ENCODE measurements at regions not wholly inside any gene's neighbourhood (a gene's known extent, or its start where the extent isn't known, plus 50 kb on each side); places are given as distances from the start of the nearest gene placed in this dataset.
A peak's percentile ranks its signal among the peaks of the same experiment; 100 is the strongest.
"Not testable (repeated sequence)": the region's sequence is repeated elsewhere in the genome, so short reads cannot be mapped to it uniquely, and the experiment has no call there.

DNA sequence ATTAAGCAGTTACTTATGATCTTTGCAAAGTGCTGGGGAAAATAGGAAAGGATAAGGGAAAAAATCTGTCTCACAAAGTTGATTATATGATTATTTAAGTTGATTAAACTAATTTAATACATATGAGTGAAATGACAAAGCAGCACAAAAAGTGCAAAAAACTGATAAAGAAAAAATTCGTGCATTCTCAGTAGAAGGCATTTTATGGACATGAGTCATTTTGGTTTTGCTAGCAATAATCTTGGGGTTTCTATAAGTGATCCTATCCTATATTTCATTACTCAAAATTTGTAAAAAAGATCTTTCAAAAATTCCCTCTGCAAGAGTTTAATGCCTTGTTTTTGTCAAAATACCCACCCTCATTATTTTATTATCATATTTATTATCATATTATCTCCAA, 224.2 kb upstream of the ANXA10 start:
- ChIA-PET CTCF (no interaction called here), POLR2A (no interaction called here)
- TF ChIP-seq SP1 (IDR thresholded peaks at IDR 0.05) (no peak), ARNT (IDR thresholded peaks at IDR 0.05) (no peak), HDGF (IDR thresholded peaks at IDR 0.05; ENCODE audit: borderline replicate concordance) (no peak), L3MBTL2 (conservative IDR thresholded peaks at IDR 0.05) (no peak), NFRKB (IDR thresholded peaks at IDR 0.05) (no peak), ELF4 (IDR thresholded peaks at IDR 0.05) (no peak), FOXK2 (IDR thresholded peaks at IDR 0.05) (no peak), BHLHE40 (IDR thresholded peaks at IDR 0.05; ENCODE audit: borderline replicate concordance) (no peak), ZNF384 (IDR thresholded peaks at IDR 0.05) (no peak)
- DNase-seq (ENCODE audit: extremely low spot score) = no peak

DNA sequence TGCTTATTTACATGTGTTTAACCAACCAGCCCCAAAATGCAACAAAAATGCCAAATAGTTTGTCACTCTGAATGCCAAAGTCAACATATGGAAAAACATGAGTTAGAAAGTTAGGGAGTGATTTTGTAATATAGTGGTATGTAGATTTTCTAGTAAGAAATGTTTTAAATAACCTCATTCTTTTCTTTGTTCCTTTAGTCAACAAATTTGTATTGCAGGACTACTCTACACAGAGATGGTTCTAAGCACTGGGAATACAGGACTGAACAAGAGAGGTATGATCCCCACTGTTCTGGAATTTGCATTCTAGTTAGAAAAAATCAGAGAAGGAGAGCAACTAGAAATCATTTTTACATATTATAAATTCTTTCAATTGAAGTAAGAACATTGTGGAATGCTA, 218.8 kb upstream of the ANXA10 start:
- TF ChIP-seq LEF1 (IDR thresholded peaks at IDR 0.05; ENCODE audit: borderline replicate concordance) (no peak), BHLHE40 (IDR thresholded peaks at IDR 0.05; ENCODE audit: borderline replicate concordance) (no peak), TARDBP (IDR thresholded peaks at IDR 0.05) (no peak), HDGF (IDR thresholded peaks at IDR 0.05; ENCODE audit: borderline replicate concordance) (no peak), ARNT (IDR thresholded peaks at IDR 0.05) (no peak), FOXM1 (IDR thresholded peaks at IDR 0.05; ENCODE audit: borderline replicate concordance) (no peak)
- ChIA-PET POLR2A (no interaction called here), CTCF (no interaction called here)
- no peak for DNase-seq (ENCODE audit: extremely low spot score)

DNA sequence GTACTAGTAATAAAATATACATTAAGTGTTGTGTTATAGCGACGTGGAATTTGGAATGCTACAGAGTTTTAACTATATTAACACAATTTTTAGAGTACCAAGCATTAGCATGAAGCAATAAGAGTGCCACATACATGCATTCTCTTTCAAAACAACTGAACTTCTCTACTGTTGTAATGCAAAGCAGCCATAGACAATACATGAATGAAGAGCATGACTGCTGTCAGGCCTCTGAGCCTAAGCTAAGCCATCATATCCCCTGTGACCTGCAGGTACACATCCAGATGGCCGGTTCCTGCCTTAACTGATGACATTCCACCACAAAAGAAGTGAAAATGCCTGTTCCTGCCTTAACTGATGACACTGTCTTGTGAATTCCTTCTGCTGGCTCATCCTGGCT, 216.2 kb upstream of the ANXA10 start:
- POLR2A ChIA-PET; CTCF ChIA-PET; DNase-seq (ENCODE audit: extremely low spot score): not testable (repeated sequence)

DNA sequence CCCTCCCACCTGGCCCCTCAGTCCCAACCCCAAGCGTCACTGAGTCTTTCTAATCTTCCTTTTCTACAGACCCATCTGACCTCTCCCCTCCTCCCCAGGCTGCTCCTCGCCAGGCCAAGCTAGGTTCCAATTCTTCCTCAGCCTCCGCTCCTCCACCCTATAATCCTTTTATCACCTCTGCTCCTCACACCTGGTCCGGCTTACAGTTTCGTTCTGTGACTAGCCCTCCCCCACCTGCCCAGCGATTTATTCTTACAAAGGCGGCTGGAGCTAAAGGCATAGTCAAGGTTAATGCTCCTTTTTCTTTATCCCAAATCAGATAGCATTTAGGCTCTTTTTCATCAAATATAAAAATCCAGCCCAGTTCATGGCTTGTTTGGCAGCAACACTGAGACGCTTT, 214.5 kb upstream of the ANXA10 start:
- CTCF ChIA-PET; DNase-seq (ENCODE audit: extremely low spot score); POLR2A ChIA-PET: not testable (repeated sequence)

DNA sequence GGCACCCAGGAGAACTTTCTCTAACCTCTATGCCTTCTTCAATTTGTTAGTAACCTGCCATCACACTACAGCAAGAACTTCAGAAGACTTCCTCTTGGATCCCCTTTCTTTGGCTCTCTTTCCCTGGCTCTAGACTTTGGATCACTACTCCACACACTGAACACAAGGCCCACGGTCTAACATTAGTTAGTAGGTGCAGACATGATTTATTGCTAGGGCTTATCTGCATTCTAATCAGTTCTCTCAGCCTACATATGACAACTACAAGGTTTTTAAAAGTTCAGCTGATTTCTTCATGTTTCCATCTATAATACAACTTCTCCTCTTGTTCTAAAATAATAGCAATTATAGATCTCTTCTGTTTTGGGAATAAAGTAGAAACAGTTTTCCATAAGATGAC, 209.1 kb upstream of the ANXA10 start:
- TF ChIP-seq, protein P1, sequence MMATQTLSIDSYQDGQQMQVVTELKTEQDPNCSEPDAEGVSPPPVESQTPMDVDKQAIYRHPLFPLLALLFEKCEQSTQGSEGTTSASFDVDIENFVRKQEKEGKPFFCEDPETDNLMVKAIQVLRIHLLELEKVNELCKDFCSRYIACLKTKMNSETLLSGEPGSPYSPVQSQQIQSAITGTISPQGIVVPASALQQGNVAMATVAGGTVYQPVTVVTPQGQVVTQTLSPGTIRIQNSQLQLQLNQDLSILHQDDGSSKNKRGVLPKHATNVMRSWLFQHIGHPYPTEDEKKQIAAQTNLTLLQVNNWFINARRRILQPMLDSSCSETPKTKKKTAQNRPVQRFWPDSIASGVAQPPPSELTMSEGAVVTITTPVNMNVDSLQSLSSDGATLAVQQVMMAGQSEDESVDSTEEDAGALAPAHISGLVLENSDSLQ (IDR thresholded peaks at IDR 0.05) = peak; percentile 67
- TF ChIP-seq SUZ12 (IDR thresholded peaks at IDR 0.05) = no peak
- CTCF ChIA-PET = no interaction called here
- POLR2A ChIA-PET = no interaction called here
- no peak for DNase-seq (ENCODE audit: extremely low spot score)

DNA sequence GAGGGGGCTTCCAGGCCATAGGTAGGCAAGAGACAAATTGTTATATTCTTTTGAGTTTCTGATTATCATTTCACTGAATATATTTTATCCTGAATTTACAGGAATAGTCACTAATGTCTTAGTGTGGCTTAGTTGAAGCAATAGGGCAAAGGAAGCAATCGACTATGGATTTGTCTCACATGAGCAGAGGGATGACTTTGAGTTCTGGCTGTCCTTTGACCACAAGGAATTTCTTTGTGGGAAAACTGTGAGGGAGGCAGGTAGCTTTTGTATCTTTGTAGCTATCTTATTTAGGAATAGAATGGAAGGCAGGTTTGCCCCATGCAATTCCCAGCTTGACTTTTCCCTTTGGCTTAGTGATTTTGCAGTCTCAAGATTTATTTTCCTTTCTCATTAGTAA, 207.3 kb upstream of the ANXA10 start:
- DNase-seq (ENCODE audit: extremely low spot score) = no peak
- ChIA-PET CTCF (no interaction called here), POLR2A (no interaction called here)
- TF ChIP-seq FOXK2 (IDR thresholded peaks at IDR 0.05) (no peak), CTBP1 (IDR thresholded peaks at IDR 0.05; ENCODE audit: borderline replicate concordance) (no peak), SP1 (IDR thresholded peaks at IDR 0.05) (no peak), FOXM1 (IDR thresholded peaks at IDR 0.05; ENCODE audit: borderline replicate concordance) (no peak), NFRKB (IDR thresholded peaks at IDR 0.05) (no peak), ARNT (IDR thresholded peaks at IDR 0.05) (no peak), BHLHE40 (IDR thresholded peaks at IDR 0.05; ENCODE audit: borderline replicate concordance) (no peak), HDGF (IDR thresholded peaks at IDR 0.05; ENCODE audit: borderline replicate concordance) (no peak), ELF4 (IDR thresholded peaks at IDR 0.05) (no peak), SUZ12 (IDR thresholded peaks at IDR 0.05) (no peak), L3MBTL2 (conservative IDR thresholded peaks at IDR 0.05) (no peak), ZNF384 (IDR thresholded peaks at IDR 0.05) (no peak), FOXA1 (IDR thresholded peaks at IDR 0.05) (no peak), TARDBP (IDR thresholded peaks at IDR 0.05) (no peak)
- TF ChIP-seq, protein P1 (IDR thresholded peaks at IDR 0.05) = no peak

DNA sequence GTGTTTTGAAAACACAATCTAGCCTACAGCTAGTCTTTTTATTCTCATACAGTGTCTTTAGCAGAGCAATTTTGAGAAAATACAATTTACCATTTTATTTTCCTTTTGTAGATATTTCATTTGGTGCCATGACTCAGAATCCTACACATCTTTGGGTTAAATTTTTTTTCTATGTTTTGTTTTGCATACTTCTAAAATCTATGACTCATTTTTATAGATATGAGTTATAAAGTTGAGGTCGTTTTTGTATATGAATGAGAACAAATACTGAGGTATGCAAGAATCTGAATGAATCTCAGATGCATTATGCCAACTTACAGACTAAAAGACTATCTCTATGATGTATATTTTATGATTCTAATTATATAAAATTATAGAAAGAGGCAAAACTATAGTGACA, 206.5 kb upstream of the ANXA10 start:
- no peak for DNase-seq (ENCODE audit: extremely low spot score)
- TF ChIP-seq ELF4 (IDR thresholded peaks at IDR 0.05) = no peak
- TF ChIP-seq ZNF384 (IDR thresholded peaks at IDR 0.05) = no peak
- TF ChIP-seq CTBP1 (IDR thresholded peaks at IDR 0.05; ENCODE audit: borderline replicate concordance) = no peak
- TF ChIP-seq LEF1 (IDR thresholded peaks at IDR 0.05; ENCODE audit: borderline replicate concordance) = no peak
- POLR2A ChIA-PET = no interaction called here
- CTCF ChIA-PET = no interaction called here

DNA sequence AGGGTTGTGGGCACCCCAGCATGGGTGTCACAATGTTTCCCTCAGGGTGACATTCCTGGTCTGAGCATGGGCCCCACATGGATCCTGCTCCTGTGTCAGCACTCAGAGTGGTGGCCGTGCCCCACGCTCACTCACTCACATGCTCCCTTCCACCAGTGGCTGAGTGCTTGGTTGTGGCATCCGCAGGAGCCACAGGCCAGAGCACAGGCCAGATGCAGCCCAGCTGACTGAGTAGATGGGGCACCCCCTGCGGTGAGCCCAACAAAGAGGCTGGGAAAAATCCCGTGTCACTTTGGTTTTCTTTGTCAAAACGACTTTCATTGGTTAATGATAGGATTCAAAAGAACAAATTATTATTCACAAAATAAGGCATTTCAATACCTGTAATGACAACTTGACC, 204.6 kb upstream of the ANXA10 start:
- ChIA-PET POLR2A (no interaction called here), CTCF (no interaction called here)
- TF ChIP-seq ARNT (IDR thresholded peaks at IDR 0.05) (no peak), FOXM1 (IDR thresholded peaks at IDR 0.05; ENCODE audit: borderline replicate concordance) (no peak), CTBP1 (IDR thresholded peaks at IDR 0.05; ENCODE audit: borderline replicate concordance) (no peak), HDGF (IDR thresholded peaks at IDR 0.05; ENCODE audit: borderline replicate concordance) (no peak), SP1 (IDR thresholded peaks at IDR 0.05) (no peak), TARDBP (IDR thresholded peaks at IDR 0.05) (no peak), ZNF384 (IDR thresholded peaks at IDR 0.05) (no peak), FOXA1 (IDR thresholded peaks at IDR 0.05) (no peak), SUZ12 (IDR thresholded peaks at IDR 0.05) (no peak), BHLHE40 (IDR thresholded peaks at IDR 0.05; ENCODE audit: borderline replicate concordance) (no peak)
- TF ChIP-seq, protein P1 (IDR thresholded peaks at IDR 0.05) = no peak
- no peak for DNase-seq (ENCODE audit: extremely low spot score)
